Urinary bladder (tissue), 3 donors: ENCODE measurements at regions not wholly inside any gene's neighbourhood (a gene's known extent, or its start where the extent isn't known, plus 50 kb on each side); places are given as distances from the start of the nearest gene placed in this dataset.

Experiments used
- DNase-seq: peaks from one replicate; pipeline ENCODE4 v3.0.0-alpha.2; 2015; ENCODE audit errors: extremely low spot score
- H3K27ac ChIP-seq: one replicate; pipeline ENCODE4 v1.5.1; 2013; ENCODE audit warnings: low read depth, mild to moderate bottlenecking, moderate library complexity
- H3K36me3 ChIP-seq: one replicate; pipeline ENCODE4 v1.6.1; 2013; ENCODE audit warnings: mild to moderate bottlenecking, moderate library complexity; ENCODE audit not compliant: insufficient read depth
- H3K4me1 ChIP-seq: one replicate; pipeline ENCODE4 v1.6.1; 2013; ENCODE audit warnings: mild to moderate bottlenecking, moderate library complexity; ENCODE audit not compliant: insufficient read depth
- H3K4me3 ChIP-seq: one replicate; pipeline ENCODE4 v1.5.1; 2013; ENCODE audit warnings: low read depth, low read length
- WGBS: extraction: QIAGEN DNeasy Blood & Tissue Kit; methylation state at CpG from one replicate; pipeline ENCODE4 v1.1.7; 2013; 5-methylcytosine and 5-hydroxymethylcytosine counted together
- donor health status: healthy with polysubstance abuse.
- donor health status: healthy.

DNA sequence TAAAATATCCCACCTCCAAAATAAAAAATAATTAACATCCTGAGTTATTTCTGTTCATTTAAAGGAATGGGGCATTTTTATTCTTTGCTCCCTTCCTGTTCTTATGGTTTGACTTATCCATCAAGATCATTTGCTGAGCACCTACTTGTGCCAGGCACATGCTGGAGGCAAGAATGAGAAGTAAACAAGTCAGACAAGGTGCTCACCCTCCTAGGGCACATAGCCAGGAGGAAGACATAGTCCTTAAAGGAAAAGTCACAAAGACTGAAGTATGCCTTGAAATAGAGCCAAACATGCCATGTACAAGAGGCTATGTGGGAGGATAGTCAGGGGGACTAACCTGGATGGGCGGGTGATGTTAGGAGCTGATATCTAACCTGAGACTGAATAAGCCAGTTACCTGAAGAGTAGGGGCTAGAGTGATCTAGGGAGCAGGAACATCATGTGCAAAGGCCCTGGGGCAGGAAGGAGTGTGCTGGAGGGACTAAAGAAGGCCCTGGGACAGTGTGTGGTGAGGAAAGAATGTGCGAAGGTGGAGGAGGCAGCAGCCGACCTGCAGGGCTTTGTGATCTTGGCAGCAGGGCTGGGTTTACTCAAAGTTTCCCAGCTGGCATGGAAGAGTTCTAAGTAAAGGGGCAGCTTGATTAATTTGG lies 233.5 kb downstream of the MATN1 start:
- H3K36me3 ChIP-seq = no peaks in the 10 kb centered on the region
- H3K4me3 ChIP-seq = no peak overlapping the region
- DNase-seq = no peak
- H3K27ac ChIP-seq = no peak overlapping the region
- 84% methylated on average over 3 of the region's 3 CpGs for WGBS
- no peaks in the 10 kb centered on the region for H3K4me1 ChIP-seq

DNA sequence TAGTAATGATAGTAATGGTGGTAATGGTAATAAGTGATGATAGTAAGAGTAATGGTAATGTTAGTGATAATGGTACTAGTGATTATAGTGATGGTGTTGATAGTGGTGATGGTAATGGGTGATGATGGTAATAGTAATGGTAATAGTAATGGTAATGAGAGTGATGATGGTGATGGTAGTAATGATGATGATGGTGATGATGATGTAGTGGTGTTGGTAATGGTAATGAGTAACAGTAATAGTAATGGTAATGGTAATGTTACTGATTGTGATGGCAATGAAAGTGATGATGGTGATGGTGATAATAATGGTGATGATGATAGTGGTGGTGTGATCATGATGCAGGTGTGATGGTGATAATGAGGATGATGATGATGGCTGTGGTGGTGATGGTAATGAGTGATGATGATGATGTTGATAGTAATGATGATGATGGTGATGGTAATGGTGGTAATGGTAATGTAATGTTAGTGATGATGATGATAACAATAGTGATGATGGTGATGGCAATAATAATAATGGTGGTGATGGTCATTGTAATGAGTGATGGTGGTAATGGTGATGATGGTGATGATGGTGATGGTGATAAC lies 235.0 kb downstream of the MATN1 start:
- H3K4me3 ChIP-seq = no peak overlapping the region
- DNase-seq = no peak
- no peak overlapping the region for H3K27ac ChIP-seq
- H3K4me1 ChIP-seq = no peaks in the 10 kb centered on the region
- H3K36me3 ChIP-seq = no peaks in the 10 kb centered on the region

DNA sequence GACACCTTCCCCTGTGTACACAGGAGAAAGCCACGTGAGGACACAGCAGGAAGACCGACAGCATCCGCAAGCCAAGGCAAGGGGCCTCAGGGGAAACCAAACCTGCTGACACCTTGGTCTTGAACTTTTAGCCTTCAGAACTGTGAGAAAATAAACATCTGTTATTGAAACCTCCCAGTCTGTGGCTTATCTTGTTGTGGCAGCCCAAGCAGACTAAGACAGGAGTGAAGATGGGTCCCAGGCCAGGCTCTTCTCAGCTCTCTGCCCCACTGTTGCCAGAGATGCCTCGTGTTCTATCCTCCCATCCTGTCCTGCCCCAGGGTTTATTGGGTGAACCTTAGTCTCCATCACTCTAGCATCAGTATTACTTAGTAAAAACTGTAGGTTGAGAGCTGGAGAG lies 236.3 kb downstream of the MATN1 start:
- Histone ChIP-seq H3K4me3 (no peak overlapping the region), H3K27ac (no peak overlapping the region), H3K36me3 (no peaks in the 10 kb centered on the region), H3K4me1 (no peaks in the 10 kb centered on the region)
- 52% methylated on average over 4 of the region's 4 CpGs for WGBS
- no peak for DNase-seq

DNA sequence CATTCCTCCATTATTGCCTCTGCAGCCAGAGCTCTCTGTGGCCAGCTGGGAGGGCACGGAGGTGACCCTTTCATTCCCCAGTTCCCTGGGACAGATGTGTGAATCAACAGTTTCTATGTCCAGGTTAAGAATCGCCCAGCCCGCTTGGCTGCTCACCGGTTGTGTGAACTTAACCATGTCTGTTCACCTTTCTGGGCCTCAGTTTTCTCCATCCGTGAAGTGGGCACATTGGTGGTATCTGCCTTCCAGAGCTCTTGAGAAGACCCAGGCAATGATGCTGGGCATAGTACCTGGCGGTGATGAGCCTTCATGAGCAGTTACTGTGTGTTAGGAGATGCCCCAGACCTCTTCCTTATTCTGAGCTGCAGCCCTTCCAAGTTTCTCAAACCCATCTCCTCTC lies 238.3 kb downstream of the MATN1 start:
- Histone ChIP-seq H3K4me1 (no peaks in the 10 kb centered on the region), H3K4me3 (no peak overlapping the region), H3K27ac (no peak overlapping the region), H3K36me3 (no peaks in the 10 kb centered on the region)
- WGBS = 93% methylated on average over 6 of the region's 6 CpGs
- DNase-seq = no peak

DNA sequence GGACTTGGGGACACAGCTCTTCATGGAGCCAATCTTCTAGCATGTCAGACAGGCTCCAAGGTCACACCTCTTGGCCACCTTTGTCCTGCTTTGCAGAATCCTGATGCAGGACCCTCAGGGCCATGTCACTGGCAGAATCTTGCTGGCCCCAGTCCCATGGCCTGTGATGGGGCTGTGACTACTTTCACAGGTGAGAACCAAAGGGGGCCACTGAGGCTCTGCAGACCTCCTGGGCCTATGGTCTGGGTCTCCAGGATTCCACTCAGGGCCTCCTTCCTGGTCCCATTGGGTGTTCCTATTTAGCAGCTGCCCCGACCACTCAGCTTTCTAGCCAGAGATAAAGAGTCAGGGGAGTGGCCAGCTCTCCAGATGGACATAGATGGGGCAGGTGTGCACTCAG lies 238.7 kb downstream of the MATN1 start:
- no peaks in the 10 kb centered on the region for H3K4me1 ChIP-seq
- no peak for DNase-seq
- no peak overlapping the region for H3K4me3 ChIP-seq
- no peaks in the 10 kb centered on the region for H3K36me3 ChIP-seq
- 80% methylated on average over 1 of the region's 1 CpG for WGBS
- no peak overlapping the region for H3K27ac ChIP-seq

DNA sequence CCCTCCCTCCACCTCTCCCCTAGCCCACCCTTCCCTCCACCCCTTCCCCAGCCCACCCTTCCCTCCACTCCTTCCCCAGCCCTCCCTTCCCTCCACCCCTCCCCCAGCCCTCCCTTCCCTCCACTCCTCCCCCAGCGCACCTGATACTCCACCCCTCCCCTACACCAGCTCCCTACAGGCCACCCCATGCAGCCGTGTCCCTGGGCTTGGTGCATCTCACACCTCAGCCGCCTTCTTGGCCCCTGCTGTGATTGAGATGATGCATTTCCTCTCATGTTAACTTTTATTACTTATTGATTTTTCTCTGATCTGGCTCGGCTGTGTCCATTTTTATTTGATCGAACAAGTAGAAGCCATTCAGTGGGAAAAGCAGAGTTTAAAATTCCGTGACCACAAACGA lies 243.8 kb downstream of the MATN1 start:
- no peak overlapping the region for H3K27ac ChIP-seq
- no peak overlapping the region for H3K4me3 ChIP-seq
- no peaks in the 10 kb centered on the region for H3K4me1 ChIP-seq
- DNase-seq = no peak
- WGBS = 81% methylated on average over 7 of the region's 7 CpGs
- H3K36me3 ChIP-seq = no peaks in the 10 kb centered on the region

DNA sequence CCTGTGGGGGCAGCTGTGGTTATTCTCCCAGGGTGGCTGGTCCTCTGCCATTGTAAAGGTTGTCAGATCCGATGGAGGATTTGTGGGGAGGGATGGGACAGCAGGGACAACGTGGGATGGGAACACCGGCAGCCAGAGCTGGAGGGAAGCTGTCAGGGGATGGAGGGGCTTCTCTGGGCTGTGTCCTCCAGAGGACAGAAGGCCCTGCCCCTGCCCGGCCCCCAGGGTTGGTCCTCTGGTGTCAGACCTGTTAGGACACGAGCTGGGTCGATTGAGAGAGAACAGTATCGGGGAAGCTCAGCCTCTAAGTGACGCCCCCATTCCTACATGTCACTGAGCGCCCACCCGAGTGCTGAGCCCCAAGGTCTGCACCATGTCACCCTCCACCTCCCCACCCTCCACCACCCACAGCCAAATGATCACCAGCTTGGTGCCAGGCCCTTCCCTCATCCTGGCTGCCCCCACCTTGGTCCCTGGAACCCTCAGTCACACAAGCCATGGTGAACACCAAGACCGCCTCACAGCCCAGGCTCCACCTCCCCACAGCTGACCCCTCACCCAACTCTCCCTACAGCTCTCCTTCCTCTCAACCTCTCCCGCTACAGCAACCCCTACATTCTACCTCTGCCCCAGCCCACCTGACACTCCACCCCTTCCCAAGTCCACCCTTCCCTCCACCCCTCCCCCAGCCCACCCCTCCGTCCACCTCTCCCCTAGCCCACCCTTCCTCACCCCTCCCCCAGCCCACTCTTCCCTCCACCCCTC lies 244.4 kb downstream of the MATN1 start:
- DNase-seq = no peak
- Histone ChIP-seq H3K4me1 (no peaks in the 10 kb centered on the region), H3K27ac (no peak overlapping the region), H3K36me3 (no peaks in the 10 kb centered on the region), H3K4me3 (no peak overlapping the region)
- WGBS = 83% methylated on average over 12 of the region's 13 CpGs

DNA sequence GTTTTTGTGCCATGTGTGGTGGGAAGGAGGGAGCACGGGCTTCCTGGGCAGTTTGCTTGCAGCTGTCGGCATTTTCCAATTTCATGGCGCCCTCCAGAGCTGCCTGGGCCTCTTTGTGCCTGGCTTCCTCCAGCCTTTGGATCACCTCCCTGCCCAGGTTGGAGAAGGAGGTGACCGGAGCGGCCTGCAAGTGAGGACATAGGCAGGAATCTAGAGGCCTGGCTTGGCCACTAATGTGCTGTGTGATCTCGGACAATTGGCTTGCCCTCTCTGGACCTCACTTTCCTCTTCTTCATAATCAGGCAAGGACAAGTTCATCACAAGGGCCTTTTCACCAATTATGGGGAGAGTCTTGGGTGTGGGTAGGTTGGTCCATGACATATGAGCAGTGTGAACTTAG lies 245.1 kb downstream of the MATN1 start:
- Histone ChIP-seq H3K4me3 (no peak overlapping the region), H3K4me1 (no peaks in the 10 kb centered on the region), H3K27ac (no peak overlapping the region), H3K36me3 (no peaks in the 10 kb centered on the region)
- 87% methylated on average over 6 of the region's 6 CpGs for WGBS
- DNase-seq = no peak

DNA sequence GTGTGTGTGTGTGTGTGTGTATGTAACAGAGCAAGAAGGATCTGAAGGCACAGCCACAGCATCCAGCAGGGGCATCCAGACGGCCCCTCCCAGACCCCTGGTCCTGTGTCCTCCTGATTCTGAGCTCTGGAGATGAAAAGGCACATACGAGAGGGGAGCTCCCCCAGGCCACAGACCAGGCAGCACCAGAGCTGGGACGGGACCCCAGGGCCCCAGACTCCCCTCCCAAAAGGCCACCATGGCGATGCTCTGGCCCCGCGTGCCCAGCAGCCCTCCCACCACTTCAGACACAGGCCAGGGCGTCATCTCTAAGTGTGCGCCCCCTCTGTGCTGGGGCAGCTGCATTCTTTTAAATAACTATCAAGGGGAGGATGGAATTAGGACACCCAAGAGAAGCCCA lies 245.8 kb downstream of the MATN1 start:
- Histone ChIP-seq H3K27ac (no peak overlapping the region), H3K4me3 (no peak overlapping the region), H3K36me3 (no peaks in the 10 kb centered on the region), H3K4me1 (no peaks in the 10 kb centered on the region)
- no peak for DNase-seq
- WGBS = 68% methylated on average over 8 of the region's 8 CpGs

DNA sequence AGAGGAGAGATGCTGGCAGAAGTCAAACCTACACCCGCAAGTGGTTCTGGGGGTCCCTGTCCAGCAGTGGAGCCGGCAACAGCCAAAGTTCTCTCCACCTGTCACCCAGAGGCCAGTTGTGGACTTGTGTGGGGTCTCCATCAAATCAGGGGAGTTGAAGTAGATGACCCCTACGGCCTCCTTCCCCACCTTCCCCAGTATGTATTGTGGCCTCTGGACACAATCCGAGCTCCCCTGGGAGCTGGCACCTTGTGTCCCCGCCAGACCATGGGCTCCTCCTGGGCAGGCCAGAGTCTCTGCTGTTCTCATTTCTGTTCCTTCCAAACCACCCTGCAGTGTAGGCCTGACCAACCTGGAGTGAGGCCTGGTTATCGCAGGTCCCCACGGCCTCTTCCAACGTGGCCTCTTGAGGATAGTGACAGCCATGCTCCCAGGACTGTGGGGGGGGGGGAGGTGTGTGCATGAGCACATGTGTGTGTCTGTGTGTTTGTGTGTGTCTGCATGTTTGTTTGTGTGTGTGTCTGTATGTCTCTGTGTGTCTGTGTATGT lies 246.4 kb downstream of the MATN1 start:
- DNase-seq = no peak
- Histone ChIP-seq H3K4me1 (no peaks in the 10 kb centered on the region), H3K36me3 (no peaks in the 10 kb centered on the region), H3K4me3 (no peak overlapping the region), H3K27ac (no peak overlapping the region)
- 87% methylated on average over 8 of the region's 8 CpGs for WGBS

DNA sequence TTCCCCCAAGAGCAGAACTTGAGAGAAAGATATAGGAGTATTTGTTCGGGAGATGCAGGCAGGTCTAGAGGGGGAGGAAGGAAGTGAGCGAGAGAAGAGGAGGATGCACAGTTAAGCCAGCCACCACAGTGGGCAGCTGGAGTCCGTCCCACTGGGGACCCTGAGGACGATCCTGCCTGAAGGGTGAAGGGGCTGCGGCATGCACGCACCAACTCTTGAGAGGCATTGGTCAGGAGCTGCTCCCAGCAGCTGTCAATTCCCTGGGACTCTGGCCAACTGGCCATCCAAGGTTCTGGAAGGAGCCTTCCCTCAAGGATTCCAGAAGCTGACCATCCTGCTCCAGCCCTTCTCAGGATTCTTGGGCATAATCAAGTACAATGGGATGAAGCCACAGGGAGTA lies 246.9 kb downstream of the MATN1 start:
- Histone ChIP-seq H3K4me1 (no peaks in the 10 kb centered on the region), H3K36me3 (no peaks in the 10 kb centered on the region), H3K27ac (no peak overlapping the region), H3K4me3 (no peak overlapping the region)
- WGBS = 50% methylated on average over 6 of the region's 6 CpGs
- no peak for DNase-seq

DNA sequence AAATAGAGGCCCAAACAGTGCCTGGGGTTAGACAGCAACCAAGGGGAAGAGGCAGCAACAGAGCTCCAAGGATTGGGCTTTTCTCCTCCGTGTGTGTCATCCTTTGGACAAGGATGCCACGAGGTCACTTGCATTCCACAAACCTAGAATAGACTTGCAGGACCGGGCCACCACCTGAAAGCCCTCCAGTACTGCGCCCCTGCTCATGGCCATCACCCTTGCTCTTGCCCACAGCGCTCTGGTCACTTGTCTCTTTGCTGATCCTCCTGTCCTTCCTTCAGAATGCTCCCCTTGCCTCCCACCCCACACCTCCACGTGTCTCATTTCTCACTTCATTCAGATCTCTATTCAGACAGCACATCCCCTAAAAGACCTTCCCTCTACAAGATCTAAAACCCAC lies 247.4 kb downstream of the MATN1 start:
- H3K4me3 ChIP-seq = no peak overlapping the region
- H3K4me1 ChIP-seq = no peaks in the 10 kb centered on the region
- no peak overlapping the region for H3K27ac ChIP-seq
- DNase-seq = no peak
- no peaks in the 10 kb centered on the region for H3K36me3 ChIP-seq
- 68% methylated on average over 6 of the region's 6 CpGs for WGBS

DNA sequence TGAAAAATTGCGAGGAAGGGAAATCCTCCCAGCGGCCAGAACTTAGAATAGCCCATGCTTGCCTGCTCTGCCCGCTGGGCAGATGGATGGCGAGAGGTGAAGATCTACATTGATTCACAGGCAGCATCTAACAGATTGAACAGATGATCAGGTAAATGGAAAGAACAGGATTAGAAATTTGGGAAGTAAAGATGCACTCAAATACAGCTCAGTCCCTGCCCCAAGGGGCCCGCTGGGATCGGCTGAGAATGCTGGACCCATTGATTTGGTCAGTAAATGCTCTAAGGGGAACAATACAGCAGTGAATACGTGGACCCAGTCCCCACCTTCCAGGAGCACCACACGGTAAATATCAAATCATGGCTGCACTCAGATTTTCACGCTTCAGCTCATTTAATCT lies 248.2 kb downstream of the MATN1 start:
- Histone ChIP-seq H3K27ac (no peak overlapping the region), H3K36me3 (no peaks in the 10 kb centered on the region), H3K4me1 (no peaks in the 10 kb centered on the region), H3K4me3 (no peak overlapping the region)
- WGBS = 84% methylated on average over 9 of the region's 9 CpGs
- no peak for DNase-seq

DNA sequence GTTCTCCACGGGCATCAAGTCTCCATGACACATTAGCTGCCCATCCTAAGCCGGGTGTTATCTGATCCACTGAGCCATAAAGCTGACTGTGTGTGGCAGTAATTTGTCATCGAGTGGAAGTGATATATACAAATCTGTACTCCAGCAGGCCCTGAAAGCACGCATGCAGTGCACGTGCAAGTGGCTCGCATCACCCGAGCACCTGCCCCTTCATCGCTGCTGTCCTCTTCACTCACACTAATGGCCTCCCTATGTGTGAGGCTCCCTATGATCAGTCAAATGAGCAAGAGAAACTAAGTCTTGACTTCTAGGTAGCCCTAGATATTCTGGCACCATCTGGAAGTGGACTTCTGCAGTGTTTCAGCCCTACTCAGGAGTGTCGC lies 248.6 kb downstream of the MATN1 start:
- Histone ChIP-seq H3K27ac (no peak overlapping the region), H3K36me3 (no peaks in the 10 kb centered on the region), H3K4me3 (no peak overlapping the region), H3K4me1 (no peaks in the 10 kb centered on the region)
- DNase-seq = no peak
- WGBS = 37% methylated on average over 9 of the region's 9 CpGs
